Stimulated activated CD4-positive, alpha-beta T cell treated with anti-CD3 and anti-CD28 coated beads, Interleukin-15, amount 100 ng/mL, for 1 hour (primary cell): ENCODE measurements at regions not wholly inside any gene's neighbourhood (a gene's known extent, or its start where the extent isn't known, plus 50 kb on each side); places are given as distances from the start of the nearest gene placed in this dataset.
"Not testable (repeated sequence)": the region's sequence is repeated elsewhere in the genome, so short reads cannot be mapped to it uniquely, and the experiment has no call there.

Experiments
- DNase-seq, 2 donors: peaks; one replicate each; pipeline ENCODE4 v3.0.0-alpha.2; 2020; ENCODE audit warnings: low read depth in 1 of 2, low spot score in 1 of 2

DNA sequence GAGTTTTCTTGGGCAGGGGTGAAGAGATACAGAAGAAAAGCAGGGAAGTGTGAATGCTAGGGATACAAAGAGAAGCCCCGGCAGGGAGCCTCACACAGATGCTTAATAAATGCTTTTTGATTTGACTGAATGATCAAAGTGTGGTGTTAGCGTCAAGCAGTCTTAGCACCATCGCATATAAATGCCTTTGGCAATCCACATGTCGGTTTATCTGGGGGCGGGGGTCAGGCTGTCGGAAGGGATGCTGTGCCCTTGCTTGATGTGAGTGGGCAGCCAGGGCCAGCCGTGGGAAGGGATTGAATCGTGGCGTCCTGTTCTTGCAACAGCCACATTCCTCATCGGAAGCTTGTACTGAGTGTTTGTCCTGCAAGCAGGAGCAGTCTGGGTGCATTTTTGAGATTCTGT lies 173.1 kb downstream of the LACC1 start:
- DNase-seq = no peak

DNA sequence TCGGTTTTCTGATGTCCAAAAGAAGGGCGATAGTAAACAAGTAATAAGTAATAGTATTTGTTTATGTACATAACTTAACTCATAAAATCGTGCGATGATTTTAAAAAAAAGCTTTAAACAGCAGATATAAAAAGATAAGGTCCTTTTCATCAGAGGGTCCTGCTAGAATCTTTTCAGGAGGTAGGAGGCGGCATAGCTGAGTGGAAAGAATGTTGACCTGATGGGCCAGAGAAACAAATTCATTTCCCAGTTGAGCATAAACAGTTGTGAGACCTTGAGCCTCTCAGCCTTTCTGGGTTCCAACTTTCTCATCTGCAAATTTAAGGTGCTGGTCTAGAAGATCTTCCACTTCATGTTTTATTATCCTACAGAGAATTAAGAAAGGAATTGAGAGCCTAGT lies 173.5 kb downstream of the LACC1 start:
- no peak for DNase-seq

DNA sequence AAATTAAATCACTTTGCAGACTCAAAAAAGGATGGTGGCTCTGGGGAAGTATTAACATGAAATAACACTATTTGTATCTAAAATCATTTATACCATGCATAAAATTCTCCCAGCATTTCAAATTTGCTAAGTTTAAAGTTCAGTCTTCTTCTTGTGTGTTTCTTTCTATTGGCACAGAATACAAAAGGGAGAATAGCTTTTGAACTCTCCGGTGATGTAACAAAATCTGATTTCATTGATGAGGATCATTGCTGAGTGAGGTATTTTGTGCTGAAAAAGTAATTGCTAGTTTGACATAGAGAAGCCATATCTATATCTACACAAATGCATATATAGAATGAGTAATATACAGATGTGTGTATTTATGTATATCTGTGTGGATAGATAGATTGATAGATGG lies 174.8 kb downstream of the LACC1 start:
- no peak for DNase-seq

DNA sequence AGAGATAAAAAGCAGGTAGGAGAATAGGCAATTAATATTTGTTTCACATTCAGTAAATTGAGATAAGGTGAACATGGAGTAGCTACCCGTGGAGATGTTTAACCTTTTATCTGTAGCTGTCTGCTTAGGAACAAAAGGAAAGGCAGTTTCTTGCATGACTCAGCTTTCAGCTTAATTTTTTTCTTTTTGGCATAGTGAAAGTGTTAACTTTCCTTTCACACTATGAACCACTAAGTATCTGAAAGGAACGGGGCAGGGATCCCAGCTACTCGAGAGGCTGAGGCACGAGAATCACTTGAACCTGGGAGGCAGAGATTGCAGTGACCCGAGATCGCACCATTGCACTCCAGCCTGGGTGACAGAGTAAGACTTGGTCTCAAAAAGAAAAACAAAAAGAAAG lies 176.0 kb downstream of the LACC1 start:
- not testable (repeated sequence) for DNase-seq

- no peak for DNase-seq
Measured at GRCh38 chr13:44058067-44058466, 178.4 kb downstream of the LACC1 start.

DNA sequence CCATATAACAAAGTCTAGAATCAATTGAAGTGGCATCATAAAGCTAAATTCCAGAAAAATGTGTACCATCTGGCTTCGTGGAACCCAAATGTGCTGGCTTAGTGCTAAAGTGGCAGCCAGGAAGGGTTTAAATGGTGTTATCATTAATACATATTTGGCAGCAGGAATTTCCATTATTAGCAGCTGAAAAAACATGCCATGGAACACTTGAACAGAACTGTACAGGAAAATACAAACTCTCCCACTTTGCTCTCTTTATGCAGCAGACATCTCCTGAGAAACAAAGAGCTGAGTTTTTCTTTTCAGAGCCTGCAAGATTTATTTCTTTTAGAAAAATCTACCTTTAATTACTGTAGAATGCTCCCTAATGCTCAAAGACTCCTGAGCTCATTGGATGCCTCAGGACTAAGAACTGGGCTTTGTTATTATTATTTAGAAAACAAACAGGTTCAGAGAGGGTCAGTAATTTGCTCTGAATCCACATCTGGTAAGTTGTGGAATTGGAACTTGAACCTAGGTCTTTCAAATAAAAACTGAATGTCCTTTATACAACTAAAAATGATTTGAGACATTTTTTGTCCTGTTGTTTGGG lies 179.0 kb downstream of the LACC1 start:
- DNase-seq = no peak

DNA sequence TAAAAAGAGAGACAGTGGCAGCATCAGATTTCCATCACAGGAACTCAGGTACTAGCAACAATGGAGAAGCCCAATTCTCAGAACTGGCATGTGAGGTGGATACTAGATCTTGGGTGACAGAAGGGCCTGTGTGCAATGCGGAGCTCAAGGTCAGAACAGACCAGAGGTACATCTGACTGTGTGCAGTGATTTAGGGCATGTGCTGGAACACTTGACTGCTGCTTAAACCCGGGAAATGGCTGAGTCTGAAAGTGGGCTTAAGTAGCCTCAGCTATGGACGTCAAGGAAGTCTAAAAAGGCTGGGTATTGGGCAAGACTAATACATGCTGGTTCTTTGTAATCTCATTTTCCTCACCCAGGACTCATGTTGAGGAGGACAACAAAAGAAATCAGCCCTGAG lies 182.2 kb downstream of the LACC1 start:
- DNase-seq = no peak

GRCh38 chr13:44063467-44063866 lies 183.8 kb downstream of the LACC1 start:
- no peak for DNase-seq

DNA sequence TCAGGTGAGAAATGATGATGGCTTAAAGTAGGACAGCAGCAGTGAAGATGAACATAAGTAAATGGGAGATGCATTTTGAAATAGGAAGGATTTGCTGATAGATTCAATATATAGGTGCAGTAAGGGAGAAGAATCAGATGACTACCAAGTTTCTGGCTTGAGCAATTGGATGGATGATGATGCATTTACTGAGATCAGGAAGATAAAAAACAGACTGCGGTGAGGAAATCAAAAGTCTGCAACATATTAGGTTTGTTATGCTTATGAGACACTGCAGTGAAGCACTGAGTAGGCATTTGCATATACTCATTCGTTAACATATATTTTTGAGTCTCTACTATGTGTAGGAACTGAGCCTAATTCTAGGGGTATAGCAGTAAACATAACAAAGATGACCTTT lies 184.2 kb downstream of the LACC1 start:
- no peak for DNase-seq

DNA sequence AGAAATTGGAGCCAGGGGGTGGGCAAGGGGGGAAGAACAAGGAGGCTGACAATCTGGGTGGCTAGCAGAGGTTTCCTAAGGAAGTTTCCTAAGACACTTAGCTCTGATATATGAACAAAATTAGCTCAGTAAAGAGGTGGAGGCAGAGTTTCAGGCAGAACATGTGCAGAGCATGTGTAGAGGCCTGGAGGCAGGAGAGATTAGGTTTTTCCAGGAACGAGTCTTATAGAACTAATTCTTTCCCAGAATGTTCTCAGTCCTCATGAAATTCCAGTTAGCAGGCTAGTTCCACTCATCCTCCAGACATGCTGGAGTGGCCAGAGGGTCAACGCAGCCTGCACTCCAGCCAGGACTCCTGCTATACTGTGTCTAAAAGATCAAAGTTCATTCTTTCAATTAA lies 184.7 kb downstream of the LACC1 start:
- no peak for DNase-seq

DNA sequence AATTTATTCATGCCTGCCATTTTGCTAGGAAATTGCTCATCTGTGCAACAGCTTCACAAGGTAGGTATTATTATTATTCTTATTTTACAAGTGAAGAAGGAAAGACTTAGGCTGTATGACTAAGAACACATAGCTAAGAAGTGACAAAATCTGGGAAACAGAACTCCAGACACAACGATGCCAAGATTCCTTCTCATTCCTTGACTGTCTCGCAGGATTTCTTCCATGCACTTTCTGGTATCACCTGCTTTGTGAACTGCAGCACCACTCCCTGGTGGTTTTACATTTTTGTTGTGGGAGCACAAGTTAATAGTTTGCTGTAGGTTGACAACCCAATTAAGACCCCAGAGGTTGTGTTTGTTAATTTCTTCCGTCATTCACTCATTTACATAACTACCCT lies 188.5 kb downstream of the LACC1 start:
- no peak for DNase-seq

- DNase-seq = no peak
Measured at GRCh38 chr13:44068737-44069136, 189.0 kb downstream of the LACC1 start.

DNA sequence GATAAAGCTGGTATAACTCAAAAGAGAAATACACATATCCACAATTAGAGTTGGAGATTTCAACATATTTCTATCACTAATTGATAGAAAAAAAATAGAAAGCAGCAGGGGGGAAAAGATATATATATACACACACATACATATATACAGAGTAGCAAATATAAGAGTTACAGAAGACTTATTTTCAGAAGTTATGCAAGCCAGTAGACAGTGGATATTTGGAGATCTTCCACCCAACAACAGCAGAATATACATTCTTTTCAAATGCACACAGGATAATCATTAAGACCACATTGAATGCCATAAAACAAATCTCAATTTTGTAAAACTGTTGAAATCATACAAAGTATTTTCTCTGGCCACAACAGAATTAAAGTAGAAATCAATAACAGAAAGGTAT lies 192.8 kb downstream of the LACC1 start:
- no peak for DNase-seq

DNA sequence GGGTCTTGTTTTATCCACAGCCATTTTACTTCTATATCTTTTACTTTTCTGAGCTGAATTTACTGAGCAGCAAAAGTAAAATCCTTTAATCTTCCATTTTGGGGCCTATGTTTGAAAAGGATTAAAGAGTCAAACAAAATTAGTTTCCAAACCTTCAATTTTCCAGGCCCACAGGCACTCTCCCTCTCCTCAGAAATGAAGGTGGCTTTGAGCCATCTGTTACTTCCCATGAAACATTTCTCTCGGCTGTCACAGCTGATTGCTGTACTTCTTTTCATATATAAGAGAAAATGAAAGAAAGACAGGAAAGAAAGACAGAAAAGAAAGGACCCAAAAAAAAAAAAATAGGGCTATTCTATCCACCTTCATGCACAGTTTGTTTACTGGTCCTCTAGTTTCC lies 194.9 kb downstream of the LACC1 start:
- DNase-seq = no peak

GRCh38 chr13:44075113-44075512 lies 195.4 kb downstream of the LACC1 start:
- no peak for DNase-seq

- no peak for DNase-seq
Measured at GRCh38 chr13:44078806-44079376, 199.2 kb downstream of the LACC1 start.

DNA sequence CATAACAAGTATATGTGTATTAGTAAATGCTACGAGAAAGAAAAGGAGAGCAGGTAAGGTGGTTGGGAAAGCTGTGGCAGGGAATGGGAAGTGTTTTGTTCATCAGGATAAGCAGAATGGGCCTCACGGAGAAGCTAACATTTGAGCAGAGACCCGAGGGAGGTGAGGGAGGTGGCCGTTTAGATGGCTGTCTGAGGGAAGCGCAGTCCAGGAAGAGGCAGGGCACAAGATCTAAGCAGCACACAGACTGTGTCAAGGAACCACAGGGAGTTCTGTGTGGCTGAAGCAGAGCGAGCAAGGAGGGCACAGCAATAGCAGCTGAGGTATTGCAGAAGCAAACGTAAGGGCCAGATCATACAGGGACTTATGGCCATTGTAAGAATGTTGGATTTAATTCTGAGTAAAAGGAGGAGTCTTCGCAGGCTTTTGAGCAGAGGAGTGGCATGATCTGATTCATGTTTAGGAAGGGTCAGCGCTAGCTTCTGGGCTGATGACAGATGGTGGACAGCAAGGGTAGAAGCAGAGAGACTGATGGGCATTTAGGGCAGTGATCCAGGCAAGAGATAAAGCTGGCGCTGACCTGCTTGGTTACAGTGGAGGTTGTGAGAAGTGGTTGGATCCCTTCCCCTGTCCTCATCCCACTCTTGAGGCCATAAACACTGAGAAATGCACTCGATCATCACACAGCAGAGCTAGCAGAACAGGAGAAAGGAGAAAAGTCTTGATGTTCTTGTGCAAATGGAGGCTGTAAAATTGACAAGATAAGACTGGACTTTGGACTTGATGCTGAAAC lies 199.9 kb downstream of the LACC1 start:
- DNase-seq = no peak

GRCh38 chr13:44084146-44084545 lies 204.4 kb downstream of the LACC1 start:
- no peak for DNase-seq

GRCh38 chr13:44086389-44086788 lies 206.7 kb downstream of the LACC1 start:
- no peak for DNase-seq

DNA sequence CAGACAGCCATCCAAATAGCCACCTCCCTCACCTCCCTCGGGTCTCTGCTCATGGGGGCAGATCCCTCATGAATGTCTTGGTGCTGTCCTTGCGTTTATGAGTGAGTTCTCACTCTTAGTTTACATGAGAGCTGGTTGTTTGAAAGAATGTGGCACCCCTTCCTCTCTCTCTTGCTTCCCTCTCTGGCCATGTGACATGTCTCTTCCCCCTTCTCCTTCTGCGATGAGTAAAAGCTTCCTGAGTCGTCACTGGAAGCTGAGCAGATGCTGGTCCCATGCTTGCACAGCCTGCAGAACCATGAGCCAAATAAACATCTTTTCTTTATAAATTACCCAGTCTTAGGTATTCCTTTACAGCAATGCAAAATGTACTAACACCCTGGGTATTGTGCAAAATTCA lies 208.7 kb downstream of the LACC1 start:
- no peak for DNase-seq

DNA sequence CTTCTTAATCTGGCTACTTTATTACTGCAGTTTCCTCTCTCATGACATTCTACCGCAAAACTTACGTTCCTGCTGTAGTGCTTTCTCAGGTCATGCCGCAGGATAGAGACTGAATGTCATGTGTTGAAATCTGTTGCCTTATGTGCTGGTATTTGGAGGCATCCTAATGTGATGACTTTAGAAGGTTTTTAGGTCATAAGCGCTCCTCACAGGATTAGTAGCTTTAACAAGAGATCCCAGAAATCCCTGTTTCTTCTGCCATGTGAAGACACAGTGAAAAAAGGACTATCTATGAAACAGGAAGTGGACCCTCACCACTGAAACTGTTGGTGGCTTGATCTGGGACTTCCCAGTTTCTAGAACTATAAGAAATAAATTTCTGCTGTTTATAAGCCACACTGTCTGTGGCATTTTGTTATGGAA lies 209.3 kb downstream of the LACC1 start:
- no peak for DNase-seq

- no peak for DNase-seq
Measured at GRCh38 chr13:44089452-44089851, 209.7 kb downstream of the LACC1 start.
